Prostate gland (tissue), 2 donors: ENCODE measurements at regions not wholly inside any gene's neighbourhood (a gene's known extent, or its start where the extent isn't known, plus 50 kb on each side); places are given as distances from the start of the nearest gene placed in this dataset.

Source experiments
- POLR2A ChIP-seq: fragments of 450-650 bp; IDR thresholded peaks from one replicate; pipeline ENCODE4 v1.6.1; 2016; ENCODE audit warnings: antibody characterized with exemption, mild to moderate bottlenecking
- POLR2AphosphoS5 ChIP-seq: sonication (generic); formaldehyde crosslinking; IDR thresholded peaks from one replicate; pipeline ENCODE4 v1.6.1; 2017; ENCODE audit warnings: antibody characterized with exemption
- TF ChIP-seq, protein P1 (sequence below), 4 experiments: fragments of 200-600 bp in 2 of 4; fragments of 450-650 bp in 2 of 4; sonication (generic) in 2 of 4; IDR thresholded peaks; 1 replicate in 3 of 4; 2 replicates in 1 of 4; pipeline ENCODE4 v1.5.1; 2016 to 2019; ENCODE audit warnings: antibody characterized with exemption in 4 of 4, mild to moderate bottlenecking in 2 of 4, moderate library complexity in 2 of 4

DNA sequence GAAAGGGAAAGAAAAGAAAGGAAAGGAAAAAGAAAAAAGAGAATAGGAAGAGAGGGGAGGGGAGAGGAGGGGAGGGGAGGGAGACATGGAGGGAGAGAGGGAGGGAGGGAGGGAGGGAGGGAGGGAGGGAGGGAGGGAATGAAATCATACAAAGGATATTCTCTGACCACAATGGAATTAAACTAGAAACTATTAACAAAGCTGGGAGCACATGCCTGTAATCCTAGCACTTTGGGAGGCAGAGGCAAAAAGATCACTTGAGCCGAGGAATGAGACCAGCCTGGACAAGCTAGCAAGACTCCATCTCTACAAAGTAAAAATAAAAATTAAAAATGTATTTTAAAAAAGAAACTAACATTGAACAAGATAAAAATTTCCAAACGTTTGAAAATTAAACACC lies 62.8 kb downstream of the ILRUN start:
- TF ChIP-seq POLR2AphosphoS5 (no peak), POLR2A (no peak)
- TF ChIP-seq, protein P1, sequence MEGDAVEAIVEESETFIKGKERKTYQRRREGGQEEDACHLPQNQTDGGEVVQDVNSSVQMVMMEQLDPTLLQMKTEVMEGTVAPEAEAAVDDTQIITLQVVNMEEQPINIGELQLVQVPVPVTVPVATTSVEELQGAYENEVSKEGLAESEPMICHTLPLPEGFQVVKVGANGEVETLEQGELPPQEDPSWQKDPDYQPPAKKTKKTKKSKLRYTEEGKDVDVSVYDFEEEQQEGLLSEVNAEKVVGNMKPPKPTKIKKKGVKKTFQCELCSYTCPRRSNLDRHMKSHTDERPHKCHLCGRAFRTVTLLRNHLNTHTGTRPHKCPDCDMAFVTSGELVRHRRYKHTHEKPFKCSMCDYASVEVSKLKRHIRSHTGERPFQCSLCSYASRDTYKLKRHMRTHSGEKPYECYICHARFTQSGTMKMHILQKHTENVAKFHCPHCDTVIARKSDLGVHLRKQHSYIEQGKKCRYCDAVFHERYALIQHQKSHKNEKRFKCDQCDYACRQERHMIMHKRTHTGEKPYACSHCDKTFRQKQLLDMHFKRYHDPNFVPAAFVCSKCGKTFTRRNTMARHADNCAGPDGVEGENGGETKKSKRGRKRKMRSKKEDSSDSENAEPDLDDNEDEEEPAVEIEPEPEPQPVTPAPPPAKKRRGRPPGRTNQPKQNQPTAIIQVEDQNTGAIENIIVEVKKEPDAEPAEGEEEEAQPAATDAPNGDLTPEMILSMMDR (IDR thresholded peaks at IDR 0.05) = no peak
